ENCODE measurements at regions not wholly inside any gene's neighbourhood (a gene's known extent, or its start where the extent isn't known, plus 50 kb on each side); places are given as distances from the start of the nearest gene placed in this dataset.
"Not testable (repeated sequence)": the region's sequence is repeated elsewhere in the genome, so short reads cannot be mapped to it uniquely, and the experiment has no call there.

DNA sequence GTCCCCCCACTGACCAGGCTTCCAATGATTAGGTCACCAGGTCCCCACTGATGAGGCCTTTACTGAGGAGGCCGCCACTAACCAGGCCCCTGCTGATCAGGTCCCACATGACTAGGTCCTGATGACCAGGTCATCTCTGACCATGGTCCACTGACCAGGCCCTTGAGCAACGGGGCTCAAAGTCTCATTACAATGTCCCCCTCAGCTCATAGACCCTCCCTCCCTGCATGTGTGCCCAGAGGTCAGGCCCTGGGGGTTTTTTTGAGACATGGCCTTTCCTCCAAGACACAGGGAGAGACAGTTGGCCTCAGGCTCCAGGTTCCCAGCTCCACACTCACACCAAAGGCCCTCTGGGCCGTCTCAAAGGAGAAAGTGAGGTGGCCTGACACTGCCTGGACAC, 250.4 kb downstream of the CWH43 start:
- TF ChIP-seq, protein P1, sequence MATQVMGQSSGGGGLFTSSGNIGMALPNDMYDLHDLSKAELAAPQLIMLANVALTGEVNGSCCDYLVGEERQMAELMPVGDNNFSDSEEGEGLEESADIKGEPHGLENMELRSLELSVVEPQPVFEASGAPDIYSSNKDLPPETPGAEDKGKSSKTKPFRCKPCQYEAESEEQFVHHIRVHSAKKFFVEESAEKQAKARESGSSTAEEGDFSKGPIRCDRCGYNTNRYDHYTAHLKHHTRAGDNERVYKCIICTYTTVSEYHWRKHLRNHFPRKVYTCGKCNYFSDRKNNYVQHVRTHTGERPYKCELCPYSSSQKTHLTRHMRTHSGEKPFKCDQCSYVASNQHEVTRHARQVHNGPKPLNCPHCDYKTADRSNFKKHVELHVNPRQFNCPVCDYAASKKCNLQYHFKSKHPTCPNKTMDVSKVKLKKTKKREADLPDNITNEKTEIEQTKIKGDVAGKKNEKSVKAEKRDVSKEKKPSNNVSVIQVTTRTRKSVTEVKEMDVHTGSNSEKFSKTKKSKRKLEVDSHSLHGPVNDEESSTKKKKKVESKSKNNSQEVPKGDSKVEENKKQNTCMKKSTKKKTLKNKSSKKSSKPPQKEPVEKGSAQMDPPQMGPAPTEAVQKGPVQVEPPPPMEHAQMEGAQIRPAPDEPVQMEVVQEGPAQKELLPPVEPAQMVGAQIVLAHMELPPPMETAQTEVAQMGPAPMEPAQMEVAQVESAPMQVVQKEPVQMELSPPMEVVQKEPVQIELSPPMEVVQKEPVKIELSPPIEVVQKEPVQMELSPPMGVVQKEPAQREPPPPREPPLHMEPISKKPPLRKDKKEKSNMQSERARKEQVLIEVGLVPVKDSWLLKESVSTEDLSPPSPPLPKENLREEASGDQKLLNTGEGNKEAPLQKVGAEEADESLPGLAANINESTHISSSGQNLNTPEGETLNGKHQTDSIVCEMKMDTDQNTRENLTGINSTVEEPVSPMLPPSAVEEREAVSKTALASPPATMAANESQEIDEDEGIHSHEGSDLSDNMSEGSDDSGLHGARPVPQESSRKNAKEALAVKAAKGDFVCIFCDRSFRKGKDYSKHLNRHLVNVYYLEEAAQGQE (IDR thresholded peaks at IDR 0.05; ENCODE audit: borderline replicate concordance): not testable (repeated sequence)
- TF ChIP-seq, protein P2, sequence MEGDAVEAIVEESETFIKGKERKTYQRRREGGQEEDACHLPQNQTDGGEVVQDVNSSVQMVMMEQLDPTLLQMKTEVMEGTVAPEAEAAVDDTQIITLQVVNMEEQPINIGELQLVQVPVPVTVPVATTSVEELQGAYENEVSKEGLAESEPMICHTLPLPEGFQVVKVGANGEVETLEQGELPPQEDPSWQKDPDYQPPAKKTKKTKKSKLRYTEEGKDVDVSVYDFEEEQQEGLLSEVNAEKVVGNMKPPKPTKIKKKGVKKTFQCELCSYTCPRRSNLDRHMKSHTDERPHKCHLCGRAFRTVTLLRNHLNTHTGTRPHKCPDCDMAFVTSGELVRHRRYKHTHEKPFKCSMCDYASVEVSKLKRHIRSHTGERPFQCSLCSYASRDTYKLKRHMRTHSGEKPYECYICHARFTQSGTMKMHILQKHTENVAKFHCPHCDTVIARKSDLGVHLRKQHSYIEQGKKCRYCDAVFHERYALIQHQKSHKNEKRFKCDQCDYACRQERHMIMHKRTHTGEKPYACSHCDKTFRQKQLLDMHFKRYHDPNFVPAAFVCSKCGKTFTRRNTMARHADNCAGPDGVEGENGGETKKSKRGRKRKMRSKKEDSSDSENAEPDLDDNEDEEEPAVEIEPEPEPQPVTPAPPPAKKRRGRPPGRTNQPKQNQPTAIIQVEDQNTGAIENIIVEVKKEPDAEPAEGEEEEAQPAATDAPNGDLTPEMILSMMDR (IDR thresholded peaks at IDR 0.05; ENCODE audit: poor library complexity, severe bottlenecking): not testable (repeated sequence)
- TF ChIP-seq EZH2 (IDR thresholded peaks at IDR 0.05; ENCODE audit: borderline replicate concordance, insufficient read depth, low read length, poor library complexity, severe bottlenecking); EP300 (conservative IDR thresholded peaks at IDR 0.05; ENCODE audit: poor library complexity, severe bottlenecking); POLR2AphosphoS5 (IDR thresholded peaks at IDR 0.05); SMC3 (conservative IDR thresholded peaks at IDR 0.05; ENCODE audit: poor library complexity); MXI1 (conservative IDR thresholded peaks at IDR 0.05; ENCODE audit: poor library complexity, severe bottlenecking): not testable (repeated sequence)

Measured in neural cell (in vitro differentiated cells).